H9 (cell line): ENCODE measurements at regions not wholly inside any gene's neighbourhood (a gene's known extent, or its start where the extent isn't known, plus 50 kb on each side); places are given as distances from the start of the nearest gene placed in this dataset.
"Not testable (repeated sequence)": the region's sequence is repeated elsewhere in the genome, so short reads cannot be mapped to it uniquely, and the experiment has no call there.

Experiments used
- DNase-seq: peaks from one replicate; pipeline ENCODE4 v3.0.0-alpha.2; 2017
- H2AFZ ChIP-seq: one replicate; pipeline ENCODE4 v1.6.1; 2013; ENCODE audit warnings: mild to moderate bottlenecking, low read length, control low read depth, moderate library complexity
- H2AK5ac ChIP-seq: 2 replicates; pipeline ENCODE4 v1.6.1; 2013; ENCODE audit warnings: low read length, control low read depth, mixed read lengths; ENCODE audit not compliant: insufficient read length
- H2BK120ac ChIP-seq: one replicate; pipeline ENCODE4 v1.6.1; 2013; ENCODE audit warnings: low read depth, mild to moderate bottlenecking, low read length, control low read depth, inconsistent platforms; ENCODE audit not compliant: poor library complexity, severe bottlenecking
- H2BK12ac ChIP-seq: 2 replicates; pipeline ENCODE4 v1.6.1; 2013; ENCODE audit warnings: low read length, control low read depth, mixed read lengths, low read depth; ENCODE audit not compliant: insufficient read length
- H2BK15ac ChIP-seq: 2 replicates; pipeline ENCODE4 v1.6.1; 2013; ENCODE audit warnings: low read depth, low read length, control low read depth
- H2BK20ac ChIP-seq: one replicate; pipeline ENCODE4 v1.6.1; 2013; ENCODE audit warnings: low read depth, mild to moderate bottlenecking, low read length, control low read depth, inconsistent platforms; ENCODE audit not compliant: poor library complexity, severe bottlenecking
- H2BK5ac ChIP-seq: 2 replicates; pipeline ENCODE4 v1.6.1; 2013; ENCODE audit warnings: low read length, control low read depth, mixed read lengths; ENCODE audit not compliant: insufficient read length
- H3K14ac ChIP-seq: 2 replicates; pipeline ENCODE4 v1.6.1; 2013; ENCODE audit warnings: low read length, control low read depth; ENCODE audit not compliant: insufficient read depth
- H3K18ac ChIP-seq: 2 replicates; pipeline ENCODE4 v1.6.1; 2013; ENCODE audit warnings: low read depth, mild to moderate bottlenecking, mixed read lengths, low read length, control low read depth; ENCODE audit not compliant: insufficient read length
- H3K23ac ChIP-seq: 2 replicates; pipeline ENCODE4 v1.6.1; 2013; ENCODE audit warnings: low read length, control low read depth, mixed read lengths, low read depth; ENCODE audit not compliant: insufficient read length
- H3K23me2 ChIP-seq: 2 replicates; pipeline ENCODE4 v1.6.1; 2013; ENCODE audit warnings: low read depth, mild to moderate bottlenecking, mixed read lengths, low read length, control low read depth; ENCODE audit not compliant: insufficient read length, poor library complexity, severe bottlenecking
- H3K27ac ChIP-seq: 2 replicates; pipeline ENCODE4 v1.5.1; 2013; ENCODE audit warnings: low read length, control low read depth, mixed read lengths, low read depth; ENCODE audit not compliant: insufficient read length
- H3K27me3 ChIP-seq: 2 replicates; pipeline ENCODE4 v1.6.1; 2013; ENCODE audit warnings: low read length, control low read depth, inconsistent platforms; ENCODE audit not compliant: insufficient read depth
- H3K4ac ChIP-seq: 2 replicates; pipeline ENCODE4 v1.6.1; 2013; ENCODE audit warnings: low read depth, mild to moderate bottlenecking, control low read depth, inconsistent platforms, low read length, moderate library complexity
- H3K4me1 ChIP-seq: 2 replicates; pipeline ENCODE4 v1.6.1; 2013; ENCODE audit warnings: low read length, control low read depth, inconsistent platforms; ENCODE audit not compliant: insufficient read depth
- H3K4me2 ChIP-seq: 2 replicates; pipeline ENCODE4 v1.6.1; 2013; ENCODE audit warnings: low read length, control low read depth, mixed read lengths; ENCODE audit not compliant: insufficient read length, insufficient read depth
- H3K56ac ChIP-seq: 2 replicates; pipeline ENCODE4 v1.6.1; 2013; ENCODE audit warnings: low read depth, mild to moderate bottlenecking, mixed read lengths, low read length, control low read depth; ENCODE audit not compliant: insufficient read length
- H3K79me1 ChIP-seq: 2 replicates; pipeline ENCODE4 v1.6.1; 2013; ENCODE audit warnings: low read depth, mild to moderate bottlenecking, moderate library complexity, low read length, control low read depth, inconsistent platforms; ENCODE audit not compliant: insufficient read depth, poor library complexity, severe bottlenecking
- H3K79me2 ChIP-seq: 2 replicates; pipeline ENCODE4 v1.6.1; 2013; ENCODE audit warnings: low read length, control low read depth, inconsistent platforms; ENCODE audit not compliant: insufficient read depth
- H3K9ac ChIP-seq: 2 replicates; pipeline ENCODE4 v1.6.1; 2013; ENCODE audit warnings: low read length, control low read depth, mixed read lengths; ENCODE audit not compliant: insufficient read length; ENCODE audit errors: extremely low read depth
- H3K9me3 ChIP-seq: one replicate; pipeline ENCODE4 v1.6.1; 2013; ENCODE audit warnings: low read depth, low read length, inconsistent platforms; ENCODE audit not compliant: control insufficient read depth
- H3T11ph ChIP-seq: one replicate; pipeline ENCODE4 v1.6.1; 2013; ENCODE audit warnings: mild to moderate bottlenecking, low read length, control low read depth, inconsistent platforms
- H4K20me1 ChIP-seq: one replicate; pipeline ENCODE4 v1.6.1; 2013; ENCODE audit not compliant: control insufficient read depth, insufficient read length, insufficient read depth
- H4K5ac ChIP-seq: 2 replicates; pipeline ENCODE4 v1.6.1; 2013; ENCODE audit warnings: low read depth, mild to moderate bottlenecking, mixed read lengths, low read length, control low read depth; ENCODE audit not compliant: insufficient read length
- H4K8ac ChIP-seq: replicated peaks from 2 replicates; pipeline ENCODE4 v1.6.1; 2013; ENCODE audit warnings: low read length, control low read depth, mixed read lengths, low read depth; ENCODE audit not compliant: insufficient read length
- H4K91ac ChIP-seq: 2 replicates; pipeline ENCODE4 v1.6.1; 2013; ENCODE audit warnings: low read depth, mild to moderate bottlenecking, moderate library complexity, mixed read lengths, low read length, control low read depth; ENCODE audit not compliant: insufficient read length
- H3K27ac Mint-ChIP-seq, 3 experiments: 2 replicates in 2 of 3; 3 replicates in 1 of 3; pipeline ENCODE4 v1.8.0; 2020 to 2021; ENCODE audit warnings: mixed read lengths in 3 of 3, mild to moderate bottlenecking in 1 of 3, moderate library complexity in 1 of 3
- H3K27me3 Mint-ChIP-seq: 2 replicates; pipeline ENCODE4 v1.8.0; 2021; ENCODE audit warnings: low read depth, mild to moderate bottlenecking, moderate library complexity, mixed read lengths
- H3K36me3 Mint-ChIP-seq, 3 experiments: 2 replicates in 2 of 3; 3 replicates in 1 of 3; pipeline ENCODE4 v1.8.0; 2020 to 2021; ENCODE audit warnings: low read depth in 3 of 3, mixed read lengths in 3 of 3; ENCODE audit not compliant: insufficient read depth in 1 of 3
- H3K4me1 Mint-ChIP-seq, 2 experiments: 2 replicates each; pipeline ENCODE4 v1.8.0; 2020; ENCODE audit warnings: mixed read lengths in 2 of 2
- H3K4me3 Mint-ChIP-seq, 2 experiments: 2 replicates in 1 of 2; 3 replicates in 1 of 2; pipeline ENCODE4 v1.8.0; 2020 to 2021; ENCODE audit warnings: mild to moderate bottlenecking in 2 of 2, mixed read lengths in 2 of 2, moderate library complexity in 1 of 2
- H3K9me3 Mint-ChIP-seq, 2 experiments: 2 replicates in 1 of 2; 3 replicates in 1 of 2; pipeline ENCODE4 v1.8.0; 2020; ENCODE audit warnings: mild to moderate bottlenecking in 2 of 2, mixed read lengths in 2 of 2, moderate library complexity in 1 of 2
- WGBS: extraction: QIAGEN DNeasy Blood & Tissue Kit; methylation state at CpG from one replicate; pipeline ENCODE4 v1.1.7; 2013; ENCODE audit warnings: missing lambda C conversion rate, low lambda C conversion rate, mixed read lengths; ENCODE audit not compliant: insufficient read length; ENCODE audit errors: extremely low coverage; 5-methylcytosine and 5-hydroxymethylcytosine counted together

GRCh38 chr21:27887808-27888455 lies 921.0 kb upstream of the ADAMTS5 start:
- H3K56ac ChIP-seq, H3K27me3 Mint-ChIP-seq, H3K23ac ChIP-seq, H3K9me3 ChIP-seq, H3K79me2 ChIP-seq, H3K79me1 ChIP-seq, H4K91ac ChIP-seq, H2AK5ac ChIP-seq, H3K4me2 ChIP-seq, H4K20me1 ChIP-seq, H3K27ac ChIP-seq, H2BK20ac ChIP-seq, DNase-seq, H3K9ac ChIP-seq, H3K4me1 Mint-ChIP-seq, H4K8ac ChIP-seq, H4K5ac ChIP-seq, H3K27me3 ChIP-seq, H3K27ac Mint-ChIP-seq, H3K23me2 ChIP-seq, H3K4me1 ChIP-seq, H3K18ac ChIP-seq, H3K4me3 Mint-ChIP-seq, H2BK15ac ChIP-seq, H3K9me3 Mint-ChIP-seq, H3K4ac ChIP-seq, H3K36me3 Mint-ChIP-seq, H2BK12ac ChIP-seq, H2BK120ac ChIP-seq, H2AFZ ChIP-seq, H2BK5ac ChIP-seq, H3T11ph ChIP-seq, H3K14ac ChIP-seq: not testable (repeated sequence)
- WGBS, result no CpG with 5 or more reads among the region's 1 CpG
